ENCODE measurements at regions not wholly inside any gene's neighbourhood (a gene's known extent, or its start where the extent isn't known, plus 50 kb on each side); places are given as distances from the start of the nearest gene placed in this dataset.
A peak's percentile ranks its signal among the peaks of the same experiment; 100 is the strongest.

- DNase-seq (ENCODE audit: low read depth) (peak; percentile 68), FAIRE-seq (no peak)
- Histone ChIP-seq H3K79me2 (ENCODE audit: insufficient read depth, low read length) (no peaks in the 10 kb centered on the region), H3K4me2 (ENCODE audit: low read length) (peak overlapping the region; percentile 9), H3K9me3 (ENCODE audit: insufficient read depth, low read depth, low read length) (no peaks in the 10 kb centered on the region), H2AFZ (ENCODE audit: low read depth, low read length) (no peak overlapping the region), H3K36me3 (ENCODE audit: insufficient read depth, low read length) (no peaks in the 10 kb centered on the region), H3K4me3 (ENCODE audit: insufficient read depth, low read depth, low read length) (no peak overlapping the region), H3K27ac (ENCODE audit: low read depth, low read length) (no peak overlapping the region), H3K9ac (ENCODE audit: low read length) (no peak overlapping the region), H4K20me1 (ENCODE audit: insufficient read depth, low read length) (no peaks in the 10 kb centered on the region), H3K27me3 (ENCODE audit: insufficient read depth, low read length) (no peaks in the 10 kb centered on the region), H3K4me1 (ENCODE audit: insufficient read depth, low read length) (peaks cover 37% of the 10 kb centered on the region)
- H3K4me3 Mint-ChIP-seq (ENCODE audit: unreplicated experiment) = no peak overlapping the region
- H3K27me3 Mint-ChIP-seq (ENCODE audit: low read depth, unreplicated experiment) = no peaks in the 10 kb centered on the region
- TF ChIP-seq CTCF (IDR thresholded peaks at IDR 0.05; ENCODE audit: insufficient read depth, low read depth, low read length) = no peak
- no peak for TF ChIP-seq EZH2 (IDR thresholded peaks at IDR 0.05; ENCODE audit: insufficient read depth, low read length)
- H3K36me3 Mint-ChIP-seq (ENCODE audit: low read depth, unreplicated experiment) = no peaks in the 10 kb centered on the region
- no peaks in the 10 kb centered on the region for H3K9me3 Mint-ChIP-seq (ENCODE audit: unreplicated experiment)
- H3K4me1 Mint-ChIP-seq (ENCODE audit: low read depth, unreplicated experiment) = peaks cover 63% of the 10 kb centered on the region
- peak overlapping the region; percentile 75 for H3K27ac Mint-ChIP-seq (ENCODE audit: unreplicated experiment)
These were observed 221.4 kb downstream of the BLID start for GRCh38 chr11:121894581-121894980.

GRCh38 chr11:121892863-121893262 is 223.2 kb downstream of the BLID start:
- Histone ChIP-seq H3K4me2 (ENCODE audit: low read length) (peak overlapping the region; percentile 37), H3K4me1 (ENCODE audit: insufficient read depth, low read length) (peaks cover 38% of the 10 kb centered on the region), H2AFZ (ENCODE audit: low read depth, low read length) (no peak overlapping the region), H3K79me2 (ENCODE audit: insufficient read depth, low read length) (no peaks in the 10 kb centered on the region), H3K9me3 (ENCODE audit: insufficient read depth, low read depth, low read length) (no peaks in the 10 kb centered on the region), H3K9ac (ENCODE audit: low read length) (no peak overlapping the region), H3K36me3 (ENCODE audit: insufficient read depth, low read length) (no peaks in the 10 kb centered on the region), H3K27ac (ENCODE audit: low read depth, low read length) (peak overlapping the region; percentile 46), H4K20me1 (ENCODE audit: insufficient read depth, low read length) (no peaks in the 10 kb centered on the region), H3K4me3 (ENCODE audit: insufficient read depth, low read depth, low read length) (no peak overlapping the region), H3K27me3 (ENCODE audit: insufficient read depth, low read length) (no peaks in the 10 kb centered on the region)
- Mint-ChIP-seq H3K9me3 (ENCODE audit: unreplicated experiment) (peaks cover 3% of the 10 kb centered on the region), H3K4me1 (ENCODE audit: low read depth, unreplicated experiment) (peaks cover 63% of the 10 kb centered on the region), H3K4me3 (ENCODE audit: unreplicated experiment) (no peak overlapping the region), H3K27ac (ENCODE audit: unreplicated experiment) (peak overlapping the region; percentile 91), H3K36me3 (ENCODE audit: low read depth, unreplicated experiment) (no peaks in the 10 kb centered on the region), H3K27me3 (ENCODE audit: low read depth, unreplicated experiment) (no peaks in the 10 kb centered on the region)
- TF ChIP-seq CTCF (IDR thresholded peaks at IDR 0.05; ENCODE audit: insufficient read depth, low read depth, low read length) (no peak), EZH2 (IDR thresholded peaks at IDR 0.05; ENCODE audit: insufficient read depth, low read length) (no peak)
- DNase-seq (ENCODE audit: low read depth) = peak; percentile 81
- FAIRE-seq = peak; percentile 17

GRCh38 chr11:121892131-121892681 is 223.8 kb downstream of the BLID start:
- peaks cover 38% of the 10 kb centered on the region for H3K4me1 ChIP-seq (ENCODE audit: insufficient read depth, low read length)
- peak; percentile 82 for DNase-seq (ENCODE audit: low read depth)
- peaks cover 63% of the 10 kb centered on the region for H3K4me1 Mint-ChIP-seq (ENCODE audit: low read depth, unreplicated experiment)
- peak overlapping the region; percentile 46 for H3K27ac ChIP-seq (ENCODE audit: low read depth, low read length)
- TF ChIP-seq CTCF (IDR thresholded peaks at IDR 0.05; ENCODE audit: insufficient read depth, low read depth, low read length) = no peak
- no peak for TF ChIP-seq EZH2 (IDR thresholded peaks at IDR 0.05; ENCODE audit: insufficient read depth, low read length)
- no peaks in the 10 kb centered on the region for H3K9me3 ChIP-seq (ENCODE audit: insufficient read depth, low read depth, low read length)
- H2AFZ ChIP-seq (ENCODE audit: low read depth, low read length) = no peak overlapping the region
- no peaks in the 10 kb centered on the region for H4K20me1 ChIP-seq (ENCODE audit: insufficient read depth, low read length)
- H3K36me3 Mint-ChIP-seq (ENCODE audit: low read depth, unreplicated experiment) = no peaks in the 10 kb centered on the region
- no peak overlapping the region for H3K4me3 ChIP-seq (ENCODE audit: insufficient read depth, low read depth, low read length)
- no peaks in the 10 kb centered on the region for H3K79me2 ChIP-seq (ENCODE audit: insufficient read depth, low read length)
- H3K27me3 ChIP-seq (ENCODE audit: insufficient read depth, low read length) = no peaks in the 10 kb centered on the region
- H3K27ac Mint-ChIP-seq (ENCODE audit: unreplicated experiment) = peak overlapping the region; percentile 91
- peak; percentile 58 for FAIRE-seq
- H3K4me3 Mint-ChIP-seq (ENCODE audit: unreplicated experiment) = peak overlapping the region; percentile 2
- H3K36me3 ChIP-seq (ENCODE audit: insufficient read depth, low read length) = no peaks in the 10 kb centered on the region
- no peak overlapping the region for H3K9ac ChIP-seq (ENCODE audit: low read length)
- peaks cover 3% of the 10 kb centered on the region for H3K9me3 Mint-ChIP-seq (ENCODE audit: unreplicated experiment)
- H3K4me2 ChIP-seq (ENCODE audit: low read length) = peak overlapping the region; percentile 37
- no peaks in the 10 kb centered on the region for H3K27me3 Mint-ChIP-seq (ENCODE audit: low read depth, unreplicated experiment)

Measured in astrocyte (in vitro differentiated cells and primary cell).